Fibroblast of villous mesenchyme (primary cell): ENCODE measurements at regions not wholly inside any gene's neighbourhood (a gene's known extent, or its start where the extent isn't known, plus 50 kb on each side); places are given as distances from the start of the nearest gene placed in this dataset.
"Not testable (repeated sequence)": the region's sequence is repeated elsewhere in the genome, so short reads cannot be mapped to it uniquely, and the experiment has no call there.

Experiments
- DNase-seq: peaks from one replicate; pipeline ENCODE4 v3.0.0-alpha.2; 2010; ENCODE audit warnings: low read depth
- H3K4me3 ChIP-seq: 2 replicates; pipeline ENCODE4 v1.5.1; 2011; ENCODE audit warnings: low read depth, mild to moderate bottlenecking, low read length
- CTCF ChIP-seq: IDR thresholded peaks from 2 replicates; pipeline ENCODE4 v1.5.1; 2012; ENCODE audit warnings: low read depth, mild to moderate bottlenecking, low read length; ENCODE audit not compliant: insufficient read depth

GRCh38 chr6:50959081-50959641, 140.5 kb downstream of the TFAP2B start:
- no peak for DNase-seq
- no peak overlapping the region for H3K4me3 ChIP-seq
- no peak for TF ChIP-seq CTCF

GRCh38 chr6:50961611-50962010, 142.9 kb downstream of the TFAP2B start:
- no peak for DNase-seq
- no peak overlapping the region for H3K4me3 ChIP-seq
- no peak for TF ChIP-seq CTCF

- no peak for DNase-seq
- no peak overlapping the region for H3K4me3 ChIP-seq
- no peak for TF ChIP-seq CTCF
These were observed 143.6 kb downstream of the TFAP2B start for GRCh38 chr6:50962213-50962759.

GRCh38 chr6:50963952-50964351, 145.3 kb downstream of the TFAP2B start:
- no peak for TF ChIP-seq CTCF
- no peak for DNase-seq
- H3K4me3 ChIP-seq = no peak overlapping the region

- DNase-seq = no peak
- no peak overlapping the region for H3K4me3 ChIP-seq
- TF ChIP-seq CTCF = no peak
These were observed 146.8 kb downstream of the TFAP2B start for GRCh38 chr6:50965495-50965894.

GRCh38 chr6:50966532-50966931, 147.9 kb downstream of the TFAP2B start:
- no peak for TF ChIP-seq CTCF
- no peak for DNase-seq
- H3K4me3 ChIP-seq = no peak overlapping the region

- no peak overlapping the region for H3K4me3 ChIP-seq
- no peak for TF ChIP-seq CTCF
- DNase-seq = no peak
These were observed 148.3 kb downstream of the TFAP2B start for GRCh38 chr6:50966986-50967385.

- DNase-seq, H3K4me3 ChIP-seq: not testable (repeated sequence)
These were observed 149.6 kb downstream of the TFAP2B start for GRCh38 chr6:50968246-50968645.
